GM12891 (cell line): ENCODE measurements at regions not wholly inside any gene's neighbourhood (a gene's known extent, or its start where the extent isn't known, plus 50 kb on each side); places are given as distances from the start of the nearest gene placed in this dataset.
"Not testable (repeated sequence)": the region's sequence is repeated elsewhere in the genome, so short reads cannot be mapped to it uniquely, and the experiment has no call there.

Experiments
- DNase-seq: peaks from one replicate; pipeline ENCODE4 v3.0.0; 2011; ENCODE audit warnings: low spot score; ENCODE audit not compliant: insufficient read length
- FAIRE-seq: peaks from 2 replicates; lab custom pipeline; 2011; peaks lifted over from hg19 to GRCh38; lab: Jason Lieb, UNC
- PAX5 ChIP-seq: IDR thresholded peaks from 2 replicates; pipeline ENCODE4 v1.6.1; 2011; ENCODE audit warnings: low read length, moderate library complexity, mild to moderate bottlenecking; ENCODE audit not compliant: insufficient read depth, severe bottlenecking
- POLR2A ChIP-seq: IDR thresholded peaks from 2 replicates; pipeline ENCODE4 v1.6.1; 2011; ENCODE audit warnings: low read depth, low read length, control low read depth
- POLR2AphosphoS5 ChIP-seq: IDR thresholded peaks from 2 replicates; pipeline ENCODE4 v1.6.1; 2011; ENCODE audit warnings: low read depth, low read length, control low read depth
- POU2F2 ChIP-seq: IDR thresholded peaks from 2 replicates; pipeline ENCODE4 v1.6.1; 2011; ENCODE audit warnings: low read depth, mild to moderate bottlenecking, control low read depth, low read length, moderate library complexity
- SPI1 ChIP-seq: IDR thresholded peaks from 2 replicates; pipeline ENCODE4 v1.6.1; 2011; ENCODE audit warnings: low read depth, low read length, control low read depth
- TAF1 ChIP-seq: IDR thresholded peaks from 2 replicates; pipeline ENCODE4 v1.6.1; 2011; ENCODE audit warnings: low read depth, low read length, control low read depth

DNA sequence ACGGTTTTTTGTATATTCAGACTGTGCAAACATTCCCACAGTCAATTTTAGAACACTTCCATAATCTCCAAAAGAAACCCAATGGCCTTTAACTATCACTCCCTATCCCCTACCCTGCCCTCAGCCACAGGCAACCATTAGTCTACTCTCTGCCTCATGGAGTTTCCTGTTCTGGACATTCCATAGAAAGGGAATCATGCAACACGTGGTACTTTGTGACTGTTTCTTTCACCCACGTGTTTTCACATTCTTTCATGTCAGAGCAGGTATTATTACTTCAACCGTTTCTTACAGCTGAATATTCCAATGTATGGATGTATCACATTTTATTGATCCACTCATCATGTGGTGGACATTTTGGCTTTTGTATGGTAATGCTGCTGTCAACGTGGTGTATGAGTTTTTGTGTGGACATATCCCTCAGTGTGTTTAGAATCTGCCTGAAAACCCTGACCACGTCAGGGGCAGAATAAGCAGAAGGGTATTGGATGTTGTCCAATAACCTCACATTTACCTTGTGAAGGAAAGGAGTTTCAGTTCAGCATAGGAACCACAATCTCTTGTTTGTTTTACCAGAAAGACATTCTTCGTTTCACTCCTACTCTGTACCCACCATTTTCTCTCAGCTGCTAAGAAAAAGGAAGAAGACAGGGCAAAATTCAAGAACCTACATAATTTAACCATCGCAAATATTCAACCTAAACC lies 107.5 kb upstream of the DYRK2 start:
- peak; percentile 8 for DNase-seq
- peak; percentile 84 for FAIRE-seq
- TF ChIP-seq POLR2AphosphoS5 = no peak
- TF ChIP-seq SPI1 = peak; percentile 32; the same call in 1 of the 2 replicates

DNA sequence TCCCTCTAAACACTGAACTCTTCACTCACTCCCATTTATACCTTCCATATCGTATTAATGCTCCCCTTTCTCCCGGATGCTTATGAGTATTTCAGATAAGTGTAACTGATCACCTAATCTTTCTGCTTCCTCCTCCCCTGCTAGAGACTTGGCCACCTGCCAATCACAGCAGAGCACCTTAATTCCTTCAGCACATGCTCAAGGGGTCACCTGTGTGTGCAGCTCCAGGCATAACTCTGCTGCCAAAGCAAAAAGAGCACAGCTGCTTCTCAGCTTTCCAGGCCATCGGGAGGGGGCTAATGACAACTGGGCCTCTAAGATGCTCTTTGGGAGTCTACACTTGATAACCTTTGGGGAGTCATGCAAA lies 106.9 kb upstream of the DYRK2 start:
- FAIRE-seq = no peak
- DNase-seq = no peak

DNA sequence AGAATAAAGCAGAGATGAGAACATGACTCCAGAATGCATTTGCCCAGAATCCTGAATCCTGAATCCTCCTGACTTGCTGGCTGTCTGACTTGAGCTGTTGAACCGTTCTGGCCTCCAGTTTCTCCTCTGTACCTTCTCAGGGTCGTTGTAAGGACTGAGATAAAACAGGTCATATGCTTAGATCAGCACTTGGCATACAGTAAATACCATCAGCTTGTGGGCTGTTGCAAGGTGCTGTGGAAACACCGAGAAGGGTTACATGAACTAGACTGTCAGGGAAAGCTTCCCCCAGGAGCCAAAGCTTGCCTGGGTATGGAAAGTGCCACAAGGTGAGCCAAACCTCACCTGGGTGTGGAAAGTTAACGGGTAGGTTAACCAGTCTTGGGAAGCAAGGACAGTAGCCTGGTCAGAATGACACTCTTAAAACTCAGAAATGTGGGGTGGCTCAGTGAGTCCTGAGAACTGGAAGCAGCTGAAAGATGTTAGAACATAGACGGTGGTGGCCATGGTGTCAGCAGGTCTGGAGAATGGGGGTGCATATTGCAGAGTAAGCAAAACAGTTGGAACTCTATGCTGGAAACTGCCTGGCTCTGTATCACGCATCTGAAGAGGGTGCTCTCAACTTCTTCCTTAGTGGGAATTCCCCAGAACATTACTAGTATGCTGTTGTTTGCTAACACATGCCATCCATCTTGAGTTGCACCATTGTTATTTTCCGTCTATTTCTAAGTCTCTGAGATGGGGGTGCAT lies 105.3 kb upstream of the DYRK2 start:
- no peak for TF ChIP-seq POU2F2
- no peak for TF ChIP-seq PAX5
- TF ChIP-seq POLR2AphosphoS5 = no peak
- TF ChIP-seq SPI1 = no peak
- TF ChIP-seq POLR2A = no peak
- no peak for TF ChIP-seq TAF1
- FAIRE-seq (no peak), DNase-seq (no peak)

More for the DNA sequence above, 106.9 kb upstream of the DYRK2 start:
- TF ChIP-seq TAF1 (no peak), SPI1 (no peak), POLR2A (no peak), POU2F2 (no peak), POLR2AphosphoS5 (no peak), PAX5 (no peak)

DNA sequence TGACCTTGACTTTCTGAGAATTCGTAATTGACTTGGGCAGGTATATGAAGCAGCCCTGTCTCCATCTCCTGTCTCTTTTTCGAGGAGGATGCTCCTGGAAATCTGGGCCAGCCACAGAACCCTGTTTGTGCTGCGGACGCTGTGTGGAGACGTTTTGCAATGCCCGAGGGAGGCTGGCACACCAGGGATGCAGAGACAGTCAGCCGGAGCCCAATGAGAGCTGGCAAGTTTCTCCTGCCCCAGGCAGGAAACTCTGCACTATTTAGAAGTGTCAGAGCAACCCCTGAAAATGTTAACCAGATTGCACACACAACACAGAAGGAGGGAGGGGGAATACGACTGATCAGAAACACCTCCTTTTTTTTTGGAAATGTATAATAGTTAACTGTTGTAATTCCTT lies 103.2 kb upstream of the DYRK2 start:
- DNase-seq (no peak), FAIRE-seq (no peak)
- TF ChIP-seq SPI1 (no peak), POU2F2 (no peak), POLR2AphosphoS5 (no peak), POLR2A (no peak), PAX5 (no peak), TAF1 (no peak)

DNA sequence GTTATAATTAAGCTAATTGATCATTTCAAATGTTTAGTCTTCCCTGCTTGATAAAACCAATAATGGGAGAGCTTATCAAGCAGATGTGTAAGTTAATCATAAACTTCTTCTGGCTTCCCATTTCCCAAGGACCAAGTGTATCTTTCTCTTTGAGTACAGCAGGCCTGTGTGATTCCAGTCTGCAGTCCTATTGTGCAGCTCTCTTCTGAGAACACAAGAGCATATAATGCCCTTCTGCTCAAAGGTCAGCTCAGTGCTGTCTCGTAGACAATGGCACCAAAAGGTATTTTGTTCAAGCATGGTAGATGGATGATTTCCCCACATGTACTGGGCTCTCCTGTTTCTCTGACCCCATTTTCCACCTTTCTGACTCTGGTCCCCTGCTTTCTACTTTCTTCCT lies 101.8 kb upstream of the DYRK2 start:
- no peak for DNase-seq
- TF ChIP-seq POLR2A = no peak
- TF ChIP-seq POU2F2 = no peak
- TF ChIP-seq POLR2AphosphoS5 = no peak
- TF ChIP-seq TAF1 = no peak
- no peak for TF ChIP-seq PAX5
- no peak for TF ChIP-seq SPI1
- FAIRE-seq = no peak

DNA sequence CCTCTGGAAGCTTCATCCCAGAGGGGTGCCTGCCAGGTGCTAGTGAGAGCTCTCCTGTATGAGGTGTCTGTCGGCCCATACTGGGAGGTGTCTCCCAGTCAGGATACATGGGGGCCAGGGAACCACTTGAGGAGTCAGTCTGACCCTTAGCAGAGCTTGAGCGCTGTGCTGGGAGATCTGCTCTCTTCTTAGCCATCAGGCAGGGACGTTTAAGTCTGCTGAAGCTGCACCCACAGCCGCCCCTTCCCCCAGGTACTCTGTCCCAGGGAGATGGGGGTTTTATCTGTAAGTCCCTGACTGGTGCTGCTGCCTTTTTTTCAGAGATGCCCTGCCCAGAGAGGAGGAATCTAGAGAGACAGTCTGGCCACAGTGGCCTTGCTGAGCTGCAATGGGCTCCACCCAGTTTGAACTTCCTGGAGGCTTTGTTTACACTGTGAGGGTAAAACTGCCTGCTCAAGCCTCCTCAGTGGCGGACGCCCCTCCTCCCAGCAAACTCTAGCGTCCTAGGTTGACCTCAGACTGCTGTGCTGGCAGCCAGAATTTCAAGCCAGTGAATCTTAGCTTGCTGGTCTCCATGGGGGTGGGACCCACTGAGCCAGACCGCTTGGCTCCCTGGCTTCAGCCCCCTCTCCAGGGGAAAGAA lies 93.3 kb upstream of the DYRK2 start:
- not testable (repeated sequence) for FAIRE-seq, DNase-seq

DNA sequence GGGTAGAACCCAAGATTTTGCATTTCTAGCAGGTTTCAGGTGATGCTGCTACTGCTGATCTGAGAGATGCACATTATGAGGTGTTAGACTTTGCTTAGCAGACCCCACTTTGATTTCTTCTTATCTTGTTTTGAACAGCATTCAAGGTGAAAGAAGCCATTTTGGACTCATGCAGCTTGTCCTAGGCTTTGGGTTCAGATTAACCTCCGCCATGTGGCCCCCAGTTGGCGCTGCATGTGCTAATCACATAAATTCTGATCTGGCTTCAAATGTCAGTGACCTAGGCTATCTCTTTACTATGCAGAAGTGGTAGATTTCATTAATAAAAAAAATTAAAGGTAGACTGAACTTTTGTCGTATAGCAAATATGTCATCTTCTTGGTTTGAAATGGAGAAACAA lies 89.8 kb upstream of the DYRK2 start:
- FAIRE-seq (no peak), DNase-seq (no peak)
- TF ChIP-seq POLR2A (no peak), PAX5 (no peak)

DNA sequence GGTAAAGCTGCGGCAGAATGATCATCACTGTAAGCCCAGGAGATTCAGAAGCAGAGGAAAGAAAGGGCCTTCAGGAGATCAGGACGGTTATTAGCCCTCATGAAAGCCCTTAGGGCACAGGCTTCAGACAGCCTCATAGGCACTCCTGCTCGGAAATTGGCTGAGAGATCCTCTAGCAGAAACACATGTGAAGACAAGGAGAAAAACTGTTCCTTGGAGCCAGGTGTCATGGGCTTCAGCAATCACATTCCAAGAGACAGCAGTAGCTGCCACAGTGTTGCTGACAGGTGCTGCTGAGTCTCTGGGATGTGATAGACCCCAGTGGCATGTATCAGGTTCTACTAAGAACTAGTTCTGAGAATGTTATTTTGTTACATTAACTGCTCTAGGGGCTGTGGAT lies 88.8 kb upstream of the DYRK2 start:
- DNase-seq = no peak
- TF ChIP-seq POLR2A (no peak), POU2F2 (no peak), TAF1 (no peak)
- FAIRE-seq = no peak

DNA sequence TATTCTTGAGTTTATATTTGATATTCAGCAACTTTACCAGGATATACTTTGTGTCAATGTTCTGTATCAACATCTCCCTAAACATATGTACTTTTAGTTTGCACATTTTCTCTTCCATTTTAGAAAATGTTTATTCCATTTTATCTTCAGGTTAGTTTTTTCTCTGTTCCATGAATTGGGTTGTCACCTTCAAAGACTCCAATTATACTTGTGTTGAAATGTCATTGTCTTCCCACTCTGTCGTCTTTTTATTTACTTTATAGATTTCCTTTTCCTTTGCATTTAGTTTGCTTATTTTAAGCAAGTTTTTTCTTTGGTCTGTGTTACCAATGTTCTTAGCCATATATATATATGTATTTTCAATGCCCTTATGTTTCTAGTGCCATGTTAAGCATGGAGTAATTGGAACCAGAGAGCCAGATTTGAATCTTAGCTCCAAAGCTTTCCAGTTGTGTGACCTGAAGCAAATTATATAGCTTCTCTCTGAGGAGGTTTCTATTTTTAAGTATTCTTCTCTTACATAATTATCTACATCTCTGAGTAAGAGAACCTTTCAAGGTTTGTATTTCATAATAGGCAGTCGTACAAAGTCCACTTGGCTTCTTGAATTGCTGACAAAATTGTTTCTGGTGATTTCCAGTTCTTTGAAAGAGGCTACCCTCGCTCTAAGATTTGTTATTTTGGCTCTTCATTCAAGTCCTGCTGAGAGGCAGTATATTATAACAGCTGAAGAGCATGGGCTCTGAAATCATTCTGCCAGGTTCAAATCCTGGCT lies 85.8 kb upstream of the DYRK2 start:
- no peak for DNase-seq
- FAIRE-seq = no peak
- no peak for TF ChIP-seq POLR2AphosphoS5
- no peak for TF ChIP-seq POLR2A
- TF ChIP-seq POU2F2 = no peak
- TF ChIP-seq TAF1 = no peak
- no peak for TF ChIP-seq PAX5

DNA sequence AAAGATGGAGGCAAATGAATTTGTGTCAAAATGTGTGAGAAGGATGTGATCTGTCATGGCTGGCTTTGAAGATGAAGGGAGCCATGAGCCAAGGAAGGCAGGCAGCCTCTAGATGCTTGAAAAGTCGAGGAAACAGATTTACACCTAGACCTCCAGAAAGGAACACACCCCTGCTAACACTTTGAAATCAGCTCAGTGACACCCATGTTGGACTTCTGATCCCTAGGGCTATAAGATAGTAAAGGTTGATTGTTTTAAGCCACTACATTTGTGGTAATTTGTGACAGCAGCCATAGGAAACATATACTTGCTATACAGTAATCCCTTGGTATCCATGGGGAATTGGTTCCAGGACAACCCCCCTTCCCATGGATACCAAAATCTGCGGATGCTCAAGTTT lies 80.5 kb upstream of the DYRK2 start:
- FAIRE-seq = no peak
- DNase-seq = no peak
- TF ChIP-seq TAF1 (no peak), SPI1 (no peak), POLR2AphosphoS5 (no peak)
